ENCODE measurements at regions not wholly inside any gene's neighbourhood (a gene's known extent, or its start where the extent isn't known, plus 50 kb on each side); places are given as distances from the start of the nearest gene placed in this dataset.
A peak's percentile ranks its signal among the peaks of the same experiment; 100 is the strongest.

- H3K27me3 ChIP-seq = peaks cover 0 to 19% (median 0%) of the 10 kb centered on the region in 7 donors
- peaks cover 0 to 4% (median 0%) of the 10 kb centered on the region in 9 donors for H3K4me1 ChIP-seq
- ATAC-seq = no peak
- H3K9me3 ChIP-seq = no peaks in the 10 kb centered on the region
- TF ChIP-seq CTCF (IDR thresholded peaks at IDR 0.05) = no peak
- H3K4me3 ChIP-seq = no peak overlapping the region
- intact Hi-C loops (cut with DNase I) = no loop called here
- no peaks in the 10 kb centered on the region for H3K36me3 ChIP-seq
- peak overlapping the region in 3 of 10 donors; percentile 53 to 60 (median 54) for H3K27ac ChIP-seq
- no peak for DNase-seq
These were observed 115.4 kb upstream of the GAS1 start for GRCh38 chr9:87062746-87063145.

- no peaks in the 10 kb centered on the region for H3K36me3 ChIP-seq
- H3K27me3 ChIP-seq = peaks cover 0 to 19% (median 0%) of the 10 kb centered on the region in 7 donors
- intact Hi-C loops (cut with DNase I) = no loop called here
- WGBS, 2 donors = 78 to 81% methylated on average over 3 of the region's 3 CpGs
- ATAC-seq (peak in 4 of 8 donors; percentile 58 to 75 (median 64)), DNase-seq (no peak)
- no peak overlapping the region for H3K4me3 ChIP-seq
- peaks cover 0 to 4% (median 0%) of the 10 kb centered on the region in 9 donors for H3K4me1 ChIP-seq
- peak overlapping the region in 7 of 10 donors; percentile 15 to 60 (median 53) for H3K27ac ChIP-seq
- TF ChIP-seq CTCF (IDR thresholded peaks at IDR 0.05) = no peak
- no peaks in the 10 kb centered on the region for H3K9me3 ChIP-seq
These were observed 115.9 kb upstream of the GAS1 start for GRCh38 chr9:87063246-87063645.

- H3K27ac ChIP-seq = peak overlapping the region in 7 of 10 donors; percentile 15 to 60 (median 53)
- ATAC-seq = peak in 5 of 8 donors; percentile 38 to 73 (median 69)
These were observed 116.6 kb upstream of the GAS1 start for GRCh38 chr9:87063871-87064270.

GRCh38 chr9:87064311-87064710 is 117.0 kb upstream of the GAS1 start:
- 83 to 84% methylated on average over 4 of the region's 4 CpGs for WGBS, 2 donors

More at GRCh38 chr9:87063871-87064270, 116.6 kb upstream of the GAS1 start:
- Histone ChIP-seq H3K36me3 (no peaks in the 10 kb centered on the region), H3K9me3 (no peaks in the 10 kb centered on the region), H3K27me3 (peaks cover 0 to 19% (median 0%) of the 10 kb centered on the region in 7 donors), H3K4me3 (no peak overlapping the region), H3K4me1 (peaks cover 0 to 4% (median 0%) of the 10 kb centered on the region in 9 donors)
- 59 to 75% methylated on average over 1 of the region's 1 CpG for WGBS, 2 donors
- intact Hi-C loops (cut with DNase I) = no loop called here
- no peak for TF ChIP-seq CTCF (IDR thresholded peaks at IDR 0.05)
- no peak for DNase-seq

More at GRCh38 chr9:87064311-87064710, 117.0 kb upstream of the GAS1 start:
- DNase-seq (no peak), ATAC-seq (no peak)
- peaks cover 0 to 4% (median 0%) of the 10 kb centered on the region in 9 donors for H3K4me1 ChIP-seq
- H3K9me3 ChIP-seq = no peaks in the 10 kb centered on the region
- intact Hi-C loops (cut with DNase I) = no loop called here
- no peak overlapping the region for H3K4me3 ChIP-seq
- H3K27me3 ChIP-seq = peaks cover 0 to 19% (median 0%) of the 10 kb centered on the region in 7 donors
- H3K36me3 ChIP-seq = no peaks in the 10 kb centered on the region
- peak overlapping the region in 5 of 10 donors; percentile 16 to 59 (median 35) for H3K27ac ChIP-seq
- no peak for TF ChIP-seq CTCF (IDR thresholded peaks at IDR 0.05)
